Stomach (tissue), 4 donors: ENCODE measurements at regions not wholly inside any gene's neighbourhood (a gene's known extent, or its start where the extent isn't known, plus 50 kb on each side); places are given as distances from the start of the nearest gene placed in this dataset.

Source experiments
- CTCF ChIP-seq, 7 experiments: fragments of 450-650 bp in 4 of 7; fragments of 200-600 bp in 3 of 7; sonication (generic) in 3 of 7; IDR thresholded peaks; one replicate each; pipeline ENCODE4 v1.5.1; 2016 to 2019; ENCODE audit warnings: antibody characterized with exemption in 7 of 7, control low read depth in 2 of 7, mild to moderate bottlenecking in 1 of 7
- POLR2A ChIP-seq, 4 donors: fragments of 450-650 bp; IDR thresholded peaks; one replicate each; pipeline ENCODE4 v1.6.1; 2016; ENCODE audit warnings: antibody characterized with exemption in 4 of 4, control low read depth in 2 of 4, mild to moderate bottlenecking in 1 of 4, moderate library complexity in 1 of 4
- POLR2AphosphoS5 ChIP-seq, 3 donors: sonication (generic); formaldehyde crosslinking; IDR thresholded peaks; one replicate each; pipeline ENCODE4 v1.6.1; 2016; ENCODE audit warnings: antibody characterized with exemption in 3 of 3

- TF ChIP-seq POLR2AphosphoS5 (IDR thresholded peaks at IDR 0.05) (no peak), CTCF (IDR thresholded peaks at IDR 0.05) (no peak), POLR2A (IDR thresholded peaks at IDR 0.05) (no peak)
These were observed 222.6 kb upstream of the NECTIN3 start for GRCh38 chr3:110849064-110849463.
